Activated naive CD4-positive, alpha-beta T cell treated with Interleukin-2 at 50 U/mL for 16 hours (primary cell): ENCODE measurements at regions not wholly inside any gene's neighbourhood (a gene's known extent, or its start where the extent isn't known, plus 50 kb on each side); places are given as distances from the start of the nearest gene placed in this dataset.
"Not testable (repeated sequence)": the region's sequence is repeated elsewhere in the genome, so short reads cannot be mapped to it uniquely, and the experiment has no call there.

Experiments used
- DNase-seq: peaks from one replicate; pipeline ENCODE4 v3.0.0-alpha.2; 2020

DNA sequence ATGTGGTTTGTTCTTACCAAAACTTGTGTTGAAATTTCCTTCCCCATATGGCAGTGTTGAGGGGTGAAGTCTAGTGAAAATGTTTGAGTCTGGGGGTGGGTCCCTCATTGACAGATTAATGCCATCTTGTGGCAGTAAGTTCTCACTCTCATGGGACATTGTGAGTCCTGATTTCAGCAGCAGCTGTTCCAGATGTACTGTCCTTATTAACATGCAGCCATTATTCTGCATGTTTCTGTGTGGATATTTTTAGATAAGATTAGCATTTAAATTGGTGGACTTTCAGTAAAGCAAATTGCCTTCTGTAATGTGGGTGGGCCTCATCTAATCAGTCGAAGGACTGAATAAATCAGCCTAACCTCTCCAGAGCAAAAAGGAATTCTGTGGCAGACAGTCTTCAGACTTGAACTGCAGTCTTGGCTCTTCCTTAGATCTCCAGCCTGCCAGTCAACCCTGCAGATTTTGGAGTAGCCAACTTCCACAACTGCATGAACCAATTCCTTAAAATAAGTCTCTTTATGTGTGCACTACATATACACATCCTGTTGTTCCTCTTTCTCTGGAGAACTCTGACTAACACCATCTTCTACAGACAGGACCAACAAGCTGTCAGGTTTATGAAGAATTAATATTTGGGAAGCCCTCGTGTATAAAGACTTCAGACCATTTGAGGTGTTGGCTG, 138.7 kb upstream of the ZNF516 start:
- no peak for DNase-seq

DNA sequence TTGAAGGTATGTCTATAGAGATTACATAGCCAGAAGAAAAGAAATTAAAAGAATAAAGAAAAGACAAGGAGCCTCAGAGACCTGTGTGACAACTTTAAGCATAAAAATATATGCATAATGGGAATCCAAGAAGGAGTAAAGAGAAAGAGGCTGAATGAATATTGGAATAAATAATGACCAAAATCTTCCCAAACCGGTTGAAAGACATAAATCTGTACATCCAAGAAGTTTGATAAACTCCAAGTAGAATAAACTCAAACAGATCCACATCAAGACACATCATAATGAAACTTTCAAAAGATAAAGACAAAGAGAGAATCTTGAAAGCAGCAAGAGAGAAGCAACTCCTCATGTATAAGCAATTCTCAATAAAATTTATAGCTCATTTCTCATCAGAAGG, 132.4 kb upstream of the ZNF516 start:
- no peak for DNase-seq

DNA sequence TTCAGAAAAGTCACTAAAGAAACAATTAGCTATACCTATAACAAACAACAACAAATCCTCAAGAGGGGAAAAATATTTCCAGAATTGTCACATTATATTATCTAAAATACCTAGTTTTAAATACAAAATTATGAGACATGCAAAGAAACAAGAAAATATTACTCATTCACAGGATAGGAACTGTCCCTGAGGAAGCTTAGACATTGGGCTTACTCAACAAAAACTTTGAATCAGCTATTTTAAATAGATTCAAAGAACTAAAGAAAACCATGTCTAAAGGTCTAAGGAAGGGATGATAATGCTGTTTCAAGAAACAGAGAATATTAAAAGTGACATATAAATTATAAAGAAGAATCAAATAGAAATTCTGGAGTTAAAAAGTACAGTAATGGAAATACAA, 131.9 kb upstream of the ZNF516 start:
- DNase-seq: no peak

DNA sequence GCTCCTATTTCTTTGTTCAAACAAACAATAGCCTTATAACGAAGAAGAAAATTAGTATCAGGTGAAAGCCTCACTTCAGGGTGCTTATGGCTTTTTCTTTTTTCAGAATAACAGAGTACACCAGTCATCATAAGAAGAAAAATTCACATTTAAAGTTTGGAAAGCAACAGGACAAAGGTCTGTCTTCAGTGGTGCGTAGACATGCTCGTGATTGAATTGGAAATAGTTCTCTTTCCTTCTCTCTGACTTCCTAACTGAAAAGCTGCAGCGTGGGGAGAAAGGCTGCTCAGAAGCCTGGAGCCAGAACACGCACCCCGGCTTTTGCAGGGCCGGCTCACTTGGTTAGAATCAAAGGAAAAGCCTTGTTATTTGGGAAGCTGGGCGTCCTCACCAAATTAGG, 127.6 kb upstream of the ZNF516 start:
- no peak for DNase-seq

DNA sequence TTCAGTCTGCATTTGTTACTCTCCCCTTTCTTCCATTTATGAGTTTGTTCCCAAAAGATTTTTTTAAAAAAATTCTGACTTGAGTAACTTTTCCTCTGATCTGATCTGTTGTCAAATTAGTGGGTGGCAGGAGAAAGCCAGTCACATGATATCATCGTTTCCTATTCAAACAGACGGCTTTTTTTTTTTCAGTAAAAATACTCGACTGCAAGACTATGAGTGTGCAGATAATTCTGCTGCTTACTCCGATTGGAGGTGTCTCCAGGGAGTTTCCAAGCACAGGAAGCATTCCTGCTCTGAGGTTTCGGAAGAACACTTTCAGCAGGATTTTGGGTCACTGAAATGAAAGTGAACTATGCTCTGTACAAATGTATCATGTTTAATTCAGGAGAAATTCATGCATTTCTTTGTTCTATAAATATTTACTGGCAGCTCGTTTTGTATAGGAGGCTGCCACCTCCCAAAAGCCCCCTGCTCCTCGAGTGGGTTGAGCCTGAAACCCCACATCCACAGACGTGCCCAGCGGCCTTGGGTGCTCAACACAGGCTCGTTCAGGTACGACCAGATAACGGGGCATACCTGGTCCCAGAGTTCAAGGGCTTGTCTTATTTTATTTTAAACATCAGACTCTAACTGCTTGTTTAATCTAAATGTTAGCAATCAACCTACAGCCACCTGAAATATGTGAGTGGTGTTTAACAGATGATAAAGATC, 126.9 kb upstream of the ZNF516 start:
- DNase-seq: no peak

DNA sequence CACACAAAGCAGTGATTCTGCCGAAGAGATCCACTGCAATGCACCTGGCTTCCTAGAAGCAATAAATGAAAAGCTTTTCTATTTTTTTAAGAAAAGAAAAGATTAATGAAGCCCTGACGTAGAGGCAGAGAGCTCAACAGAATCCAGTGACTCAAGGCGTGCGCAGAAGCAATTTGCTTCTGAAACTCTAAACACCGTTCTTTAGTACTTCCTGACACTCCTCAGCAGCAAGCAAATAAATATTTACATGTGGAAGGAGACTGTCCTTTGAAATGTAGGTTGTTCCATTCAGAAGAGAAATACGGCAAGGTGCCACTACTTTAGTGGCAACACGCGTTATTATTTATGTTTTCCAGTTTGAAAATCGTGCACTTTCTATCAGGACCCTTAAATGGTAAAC, 126.2 kb upstream of the ZNF516 start:
- no peak for DNase-seq

DNA sequence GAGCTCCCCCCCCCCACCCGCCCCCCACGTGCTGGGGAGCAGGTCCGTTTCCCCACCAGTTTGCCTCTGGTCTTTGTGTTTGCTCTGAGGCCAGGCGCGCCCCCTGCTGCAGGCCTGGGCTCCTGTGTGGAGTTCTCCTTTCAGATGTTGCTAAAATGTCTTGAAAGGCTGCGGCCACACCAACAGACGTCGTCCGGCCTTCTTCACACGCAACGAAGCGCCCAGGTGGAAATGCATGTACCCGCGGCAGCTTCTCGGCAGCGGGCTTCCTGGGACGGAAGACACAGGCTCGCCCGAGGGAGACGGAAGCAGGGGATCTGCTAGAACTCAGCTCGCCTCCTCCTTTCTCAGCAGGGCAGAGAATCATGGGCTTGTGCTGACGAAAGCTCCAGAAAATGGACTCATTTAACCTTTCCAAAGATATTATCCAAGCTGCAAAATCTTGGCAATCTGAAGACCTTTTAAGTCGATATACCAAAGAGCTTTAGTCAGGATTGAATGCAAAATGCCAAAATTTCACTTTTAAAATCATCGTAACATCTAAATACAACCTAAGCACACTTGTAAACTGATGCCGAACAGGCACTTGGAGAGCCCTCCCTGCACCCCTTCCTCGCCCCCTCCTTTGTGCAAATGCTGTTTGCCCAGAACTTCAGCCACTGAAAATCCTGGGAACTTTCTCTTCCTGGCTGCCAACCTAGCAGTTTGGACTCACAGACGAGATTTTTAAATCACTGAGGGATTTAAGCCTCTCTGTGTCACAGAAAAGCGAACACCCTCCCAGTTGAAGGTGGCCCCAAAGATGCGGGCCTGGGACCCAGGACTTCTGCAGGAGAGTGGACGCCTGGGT, 125.5 kb upstream of the ZNF516 start:
- peak; percentile 11 for DNase-seq

DNA sequence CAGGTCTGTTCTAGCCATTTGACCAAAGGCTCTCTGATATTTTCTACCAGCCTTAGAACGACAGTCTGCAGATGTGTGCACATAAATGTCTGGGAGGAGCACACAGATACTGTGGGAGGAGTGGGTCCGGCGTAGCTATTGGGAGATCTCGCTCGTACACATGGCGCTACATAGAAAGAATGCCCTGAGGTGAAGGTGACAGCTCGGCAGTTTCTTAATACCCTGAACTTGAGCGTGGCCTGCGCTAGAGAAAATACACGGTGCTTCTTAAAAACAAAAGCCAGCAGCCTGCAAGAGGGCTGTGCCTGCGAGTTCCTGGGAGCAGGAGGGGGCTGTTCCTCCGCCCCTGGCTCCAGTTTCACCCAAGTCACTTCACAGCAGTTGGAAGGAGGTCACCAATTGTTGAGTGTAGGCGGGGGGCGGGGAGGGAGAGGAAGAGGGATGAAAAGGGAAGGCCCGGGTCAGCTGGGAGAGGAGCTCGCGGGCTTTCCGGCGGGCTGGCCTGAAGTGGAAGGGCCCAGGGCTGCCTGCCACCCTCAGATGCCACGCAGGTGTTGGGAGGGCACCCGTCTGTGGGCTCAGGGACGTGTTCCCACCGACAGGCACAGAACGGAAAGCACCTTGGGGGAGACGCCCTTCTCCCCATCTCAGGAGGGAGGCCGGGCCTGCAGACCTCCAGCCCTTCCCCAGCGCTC, 124.7 kb upstream of the ZNF516 start:
- DNase-seq: no peak

DNA sequence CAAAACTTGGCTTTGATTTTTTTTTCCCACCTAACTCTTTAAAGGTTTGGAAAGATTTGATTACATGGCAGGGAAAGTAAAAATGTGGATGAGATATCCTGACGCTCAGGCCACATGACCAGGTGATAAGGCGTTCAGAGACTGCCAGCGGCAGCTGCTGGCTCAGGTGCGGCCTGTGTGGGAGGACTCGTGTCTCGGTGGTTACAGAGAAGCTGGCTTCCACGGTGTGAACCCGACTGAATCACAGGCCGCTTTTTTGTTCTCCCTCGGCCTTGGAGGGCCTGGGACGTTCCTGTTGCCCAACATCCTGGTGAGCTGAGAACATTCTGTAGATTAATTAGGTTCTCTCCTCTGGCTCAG, 124.2 kb upstream of the ZNF516 start:
- DNase-seq: no peak

DNA sequence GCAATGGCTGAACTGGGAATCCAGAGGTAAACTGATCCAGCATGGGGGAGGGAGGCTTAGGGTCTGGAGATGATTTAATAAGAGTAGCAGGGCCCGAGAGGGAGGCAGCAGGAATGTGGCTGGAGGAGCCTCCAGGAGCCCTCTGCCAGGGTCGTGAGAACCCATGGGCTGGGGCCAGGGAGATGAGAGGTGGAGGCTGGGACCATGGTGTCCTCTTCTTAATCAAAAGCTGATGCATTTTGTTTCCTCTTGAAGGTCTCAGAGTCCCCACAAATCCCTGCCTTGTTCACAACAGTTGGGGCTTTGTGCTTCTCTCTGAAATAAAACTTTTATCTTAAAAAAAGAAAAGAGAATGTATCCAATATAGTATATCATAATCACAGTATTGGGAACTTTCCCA, 123.7 kb upstream of the ZNF516 start:
- DNase-seq: no peak

DNA sequence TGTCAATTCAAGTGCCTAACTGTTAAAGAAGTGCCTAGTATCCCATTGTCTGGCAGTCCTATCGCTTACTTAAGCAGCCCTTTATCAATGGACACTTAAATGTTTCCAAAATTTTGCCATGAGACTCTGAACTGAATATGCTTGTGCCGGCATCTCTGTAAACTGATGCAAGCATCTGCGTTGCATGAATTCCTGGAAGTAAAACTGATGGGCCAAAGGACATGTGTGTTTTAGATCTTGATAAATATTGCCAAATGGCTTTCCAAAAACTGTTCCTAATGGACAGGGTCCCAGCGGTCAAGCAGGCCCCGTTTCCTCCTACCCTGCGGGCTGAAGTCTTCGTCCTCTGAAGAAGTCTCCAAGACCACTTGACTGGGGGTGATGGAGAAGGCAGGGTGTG, 121.3 kb upstream of the ZNF516 start:
- no peak for DNase-seq

DNA sequence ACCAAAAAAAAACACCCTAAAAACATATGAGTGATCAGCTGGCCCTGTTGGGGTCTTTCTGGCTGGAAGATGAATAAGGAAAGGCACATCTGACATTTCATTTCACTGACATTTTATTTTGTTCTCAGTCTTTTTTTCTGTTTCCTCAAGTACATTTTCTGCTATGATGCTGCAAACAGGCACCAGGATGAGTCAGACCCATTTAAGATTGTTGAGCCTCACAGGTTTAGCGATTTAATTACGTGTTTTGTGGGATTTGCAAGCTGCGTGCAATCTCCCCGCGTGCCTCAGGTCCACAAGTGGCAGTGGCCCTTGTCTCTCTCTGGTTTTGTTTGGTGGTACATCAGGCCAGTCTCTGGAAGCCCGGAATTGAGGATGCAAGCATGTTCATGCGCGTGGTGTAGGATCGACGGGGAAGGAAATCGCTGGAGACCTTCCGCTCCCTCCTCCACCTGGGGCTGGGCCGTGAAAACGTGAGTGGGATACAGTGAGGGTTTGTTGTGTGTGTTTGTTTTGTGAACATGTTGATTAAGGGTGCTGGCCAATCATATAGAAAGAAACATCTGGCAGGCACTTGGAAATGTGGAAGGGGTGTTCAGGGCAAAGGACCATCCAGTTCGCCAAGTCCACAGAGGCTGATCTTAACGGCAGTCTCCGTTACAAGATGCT, 120.2 kb upstream of the ZNF516 start:
- no peak for DNase-seq

DNA sequence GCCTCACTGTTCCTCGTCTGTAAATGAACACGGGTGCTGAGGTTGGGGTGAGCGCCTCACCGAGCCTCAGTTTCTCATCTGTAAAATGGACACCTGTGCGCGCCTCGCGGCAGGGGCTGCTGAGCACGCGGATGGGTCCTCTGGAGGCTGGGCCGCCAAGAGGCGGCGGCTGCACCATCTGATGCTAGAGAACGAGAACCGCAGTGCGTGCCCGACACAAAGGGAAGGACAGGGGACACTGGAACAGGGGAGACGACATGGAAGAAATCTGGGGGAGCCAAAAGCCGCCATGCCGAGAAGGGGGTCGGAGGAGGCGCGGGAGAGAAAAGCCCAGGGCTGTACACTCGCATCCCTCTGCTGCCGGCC, 118.7 kb upstream of the ZNF516 start:
- DNase-seq: no peak

DNA sequence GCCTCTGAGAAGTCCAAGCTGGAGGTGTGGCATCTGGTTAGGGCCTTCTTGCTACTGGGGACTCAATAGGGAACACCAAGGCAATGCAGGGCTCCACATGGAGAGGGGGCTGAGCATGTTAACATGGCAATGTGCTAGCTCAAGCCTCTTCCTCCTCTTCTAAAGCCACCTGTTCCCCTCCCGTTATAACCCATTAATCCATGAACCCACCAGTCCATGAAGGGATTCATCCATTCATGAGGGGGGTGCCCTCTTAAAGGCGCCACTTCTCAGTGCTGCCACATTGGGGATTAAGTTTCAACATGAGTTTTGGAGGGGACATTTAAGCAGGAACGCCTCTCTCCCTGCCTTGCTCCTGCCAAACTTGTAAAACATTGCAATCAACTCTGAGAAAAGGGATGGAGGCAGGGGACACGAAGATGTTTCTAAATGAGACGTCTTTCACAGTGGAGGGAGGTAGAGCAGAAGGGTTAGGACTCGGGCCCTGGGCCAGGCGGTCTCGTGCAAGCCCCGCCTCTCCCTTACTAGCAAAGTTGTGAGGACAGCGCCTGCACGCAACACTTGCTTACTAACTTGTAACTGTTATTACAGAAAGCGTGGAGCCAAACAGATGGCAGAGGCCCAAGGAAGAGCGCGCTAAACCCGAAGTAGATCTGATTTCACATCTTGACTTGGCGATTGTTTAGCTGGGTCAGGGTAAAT, 118.2 kb upstream of the ZNF516 start:
- no peak for DNase-seq

DNA sequence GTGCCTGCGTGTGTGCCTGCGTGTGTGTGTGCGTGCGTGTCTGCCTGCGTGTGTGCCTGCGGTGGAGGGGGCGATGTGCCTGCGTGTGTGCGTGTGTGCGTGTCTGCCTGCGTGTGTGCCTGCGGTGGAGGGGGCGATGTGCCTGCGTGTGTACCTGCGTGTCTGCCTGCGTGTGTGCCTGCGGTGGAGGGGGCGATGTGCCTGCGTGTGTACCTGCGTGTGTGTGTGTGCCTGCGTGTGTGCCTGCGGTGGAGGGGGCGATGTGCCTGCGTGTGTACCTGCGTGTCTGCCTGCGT, 116.7 kb upstream of the ZNF516 start:
- not testable (repeated sequence) for DNase-seq

DNA sequence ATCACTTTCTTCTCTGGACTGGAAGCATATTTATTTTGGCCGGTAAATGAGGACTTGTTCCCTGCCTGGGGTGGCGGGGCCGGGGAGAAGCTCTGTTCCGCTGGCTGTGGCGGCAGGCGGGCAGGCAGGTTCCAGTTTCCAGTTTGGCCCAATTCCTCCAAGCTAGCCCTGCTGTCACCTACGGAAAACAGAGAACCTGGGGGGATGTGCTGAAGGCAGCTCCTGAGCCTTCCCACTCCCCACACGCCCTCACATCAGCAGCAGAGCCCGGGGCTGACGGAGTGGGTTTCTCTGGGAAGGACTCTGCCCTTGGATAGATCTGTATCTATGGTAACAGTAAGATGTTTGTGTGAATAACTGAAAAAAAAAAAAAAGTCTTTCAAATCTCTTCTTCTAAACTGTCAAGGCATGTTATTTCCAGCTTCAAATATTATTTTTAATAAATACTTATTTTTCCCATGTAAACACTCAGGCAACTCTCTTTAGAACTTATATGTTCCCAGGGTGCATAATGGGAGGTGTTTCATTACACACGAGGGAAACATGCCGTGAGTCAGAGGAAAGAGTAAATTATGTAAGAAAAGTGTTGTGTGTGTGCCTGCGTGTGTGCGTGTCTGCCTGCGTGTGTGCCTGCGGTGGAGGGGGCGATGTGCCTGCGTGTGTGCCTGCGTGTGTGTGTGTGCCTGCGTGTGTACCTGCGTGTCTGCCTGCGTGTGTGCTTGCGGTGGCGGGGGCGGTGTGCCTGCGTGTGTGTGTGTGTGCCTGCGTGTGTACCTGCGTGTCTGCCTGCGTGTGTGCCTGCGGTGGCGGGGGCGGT, 116.1 kb upstream of the ZNF516 start:
- DNase-seq: no peak

DNA sequence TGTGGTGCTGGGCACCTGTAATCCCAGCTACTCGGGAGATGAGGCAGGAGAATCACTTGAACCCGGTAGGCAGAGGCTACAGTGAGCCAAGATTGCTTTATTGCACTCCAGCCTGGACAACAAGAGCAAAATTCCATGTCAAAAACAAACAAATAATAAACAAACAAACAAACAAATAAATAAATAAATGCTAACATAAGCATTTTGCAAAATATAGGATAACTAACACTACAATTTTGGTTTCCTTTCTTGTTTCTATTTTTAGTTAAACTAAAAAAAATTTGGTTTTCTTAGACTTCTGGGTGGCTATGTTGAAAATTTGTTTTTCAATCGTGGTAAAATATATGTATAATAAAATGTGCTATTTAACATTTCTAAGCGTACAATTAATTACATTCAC, 115.0 kb upstream of the ZNF516 start:
- no peak for DNase-seq

DNA sequence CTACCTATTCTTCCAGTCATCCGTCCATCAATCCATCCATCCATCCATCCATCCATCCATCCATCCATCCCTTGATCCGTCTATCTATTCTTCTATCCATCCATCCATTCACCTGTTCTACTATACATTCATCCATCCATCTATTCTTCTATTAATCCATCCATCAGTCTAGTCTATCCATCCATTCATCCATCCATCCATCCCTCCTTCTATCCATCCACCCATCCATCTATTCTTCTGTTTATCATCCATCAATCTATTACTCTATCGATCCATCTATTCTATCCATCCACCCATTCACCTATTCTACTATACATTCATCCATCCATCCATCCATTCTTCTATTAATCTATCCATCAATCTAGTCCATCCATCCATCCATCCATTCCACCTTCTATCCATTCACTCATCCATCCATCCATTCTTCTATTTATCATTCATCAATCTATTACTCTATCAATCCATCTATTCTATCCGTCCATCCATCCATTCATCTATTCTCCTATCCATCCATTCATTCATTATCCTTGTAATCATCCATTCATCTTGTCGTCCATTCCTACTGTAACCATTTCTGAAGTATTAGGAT, 110.4 kb upstream of the ZNF516 start:
- DNase-seq: no peak

DNA sequence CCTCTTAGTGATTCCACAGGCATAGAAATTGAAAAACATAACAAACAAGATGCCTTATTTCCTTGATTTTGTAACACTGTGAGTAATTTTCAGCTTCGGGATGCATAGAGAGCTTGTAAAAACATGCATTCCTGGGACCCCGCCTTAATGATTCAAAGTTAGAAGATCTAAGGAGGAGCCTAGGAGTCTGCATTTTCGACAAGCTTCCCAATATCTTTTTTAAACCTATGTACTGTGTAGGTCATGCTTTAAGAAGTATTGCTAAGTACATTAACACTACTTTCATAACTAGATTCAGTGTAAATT, 109.8 kb upstream of the ZNF516 start:
- DNase-seq: no peak

DNA sequence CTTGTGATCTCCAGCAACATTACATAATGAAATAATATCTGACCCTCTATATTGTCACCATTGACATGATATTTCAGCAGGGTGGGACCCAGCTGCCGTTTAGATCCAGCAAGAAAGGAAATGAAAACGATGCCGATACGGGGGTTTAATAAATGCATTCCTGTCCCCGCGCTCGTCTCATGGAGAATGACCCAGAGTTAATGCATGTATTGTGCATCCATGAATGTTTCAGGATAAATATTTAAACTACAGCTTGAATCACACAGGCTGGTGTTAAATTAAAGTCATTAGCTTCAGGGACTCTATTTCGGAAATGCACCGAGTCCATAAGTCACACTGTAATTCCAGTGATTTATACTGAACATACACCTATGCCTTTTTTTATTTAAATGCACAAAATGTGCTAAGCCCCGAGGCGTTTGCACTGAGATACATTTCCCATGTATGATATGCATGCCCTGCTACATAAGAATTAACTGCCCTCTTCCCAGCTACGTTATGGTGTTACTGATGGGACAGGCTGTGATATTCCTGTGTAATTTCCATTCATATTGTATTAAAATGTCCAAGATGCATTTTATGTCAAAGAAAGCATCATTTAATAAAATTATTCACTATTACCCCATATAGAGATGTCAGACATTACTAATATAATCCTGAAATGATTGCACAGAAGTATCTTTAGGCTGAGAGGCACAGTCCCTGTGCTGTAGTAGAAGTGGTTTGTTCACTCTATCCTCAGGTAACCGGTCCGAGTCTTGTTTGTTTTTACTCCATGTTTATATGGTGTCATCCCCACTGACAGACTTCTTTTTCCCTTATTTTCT, 109.3 kb upstream of the ZNF516 start:
- DNase-seq: no peak

DNA sequence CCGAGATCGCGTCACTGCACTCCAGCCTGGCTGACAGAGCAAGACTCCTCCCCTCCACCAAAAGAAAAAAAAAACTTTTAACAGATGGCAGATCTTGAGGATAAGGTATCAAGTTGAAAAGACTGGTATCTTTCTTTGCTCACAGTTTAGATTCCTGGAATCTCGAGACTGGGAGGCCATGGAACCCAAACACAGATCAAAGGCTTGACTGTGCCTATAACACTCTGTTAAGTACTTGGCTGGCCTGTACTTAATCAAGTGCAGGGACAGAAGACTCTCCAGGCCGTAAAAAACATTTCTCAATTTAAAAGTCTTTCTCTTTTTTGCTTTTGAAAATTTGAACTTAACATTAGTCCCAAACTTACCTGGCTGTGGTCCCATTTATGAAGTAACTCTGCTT, 107.1 kb upstream of the ZNF516 start:
- DNase-seq: no peak
